Left lobe of liver (tissue), 2 donors: ENCODE measurements at regions not wholly inside any gene's neighbourhood (a gene's known extent, or its start where the extent isn't known, plus 50 kb on each side); places are given as distances from the start of the nearest gene placed in this dataset.

Experiments
- ATAC-seq: fragments of 200-7000 bp; cut with Tn5 transposase; one replicate; pipeline ENCODE4 v1.9.1; 2020; ENCODE audit warnings: mild to moderate bottlenecking, moderate library complexity
- DNase-seq: peaks from one replicate; pipeline ENCODE4 v3.0.0-alpha.2; 2020; ENCODE audit warnings: low spot score
- donor health status: DM: no; HTN: no; CAD: no; lungs with moderate emphysema.
- donor health status: DM: no; HTN: yes; CAD: no.

DNA sequence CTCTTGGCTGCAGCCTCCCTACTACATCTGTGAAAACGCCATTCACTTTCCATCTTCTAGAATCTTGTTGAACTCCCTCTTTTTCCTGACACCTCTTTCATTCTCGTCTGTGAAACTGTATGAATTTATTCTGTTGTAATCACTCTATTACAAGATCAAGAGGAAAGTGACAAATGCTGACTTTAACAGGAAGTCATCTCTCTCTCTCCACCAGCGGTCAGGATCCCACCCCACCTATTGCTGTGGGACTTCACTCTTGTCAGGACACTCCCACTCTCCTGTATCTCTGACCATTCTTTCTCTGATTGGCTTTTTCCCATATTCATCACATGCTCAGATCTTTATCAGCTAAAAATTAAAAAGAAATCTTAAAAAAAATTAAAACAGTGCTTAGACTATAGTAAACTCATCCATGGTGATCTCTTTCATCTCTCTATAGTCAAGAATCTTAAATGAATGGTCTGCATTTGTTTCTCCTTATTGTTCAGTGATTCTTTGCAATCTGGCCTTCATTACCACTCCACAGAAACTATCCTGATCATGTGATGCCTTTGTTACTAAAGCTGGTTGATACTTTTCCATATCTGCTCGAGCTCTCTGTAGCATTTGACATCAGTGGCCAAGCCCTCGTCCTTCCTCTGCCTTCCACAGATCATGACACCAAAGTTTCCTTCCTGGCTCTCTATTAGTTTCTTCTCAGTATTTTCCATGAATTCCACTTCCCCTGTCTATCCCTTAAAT lies 113.6 kb downstream of the UCHL5 start:
- DNase-seq = no peak
- no peak for ATAC-seq

- no peak for ATAC-seq
- DNase-seq = no peak
Observed at GRCh38 chr1:192949783-192950182, 109.4 kb downstream of the UCHL5 start.

DNA sequence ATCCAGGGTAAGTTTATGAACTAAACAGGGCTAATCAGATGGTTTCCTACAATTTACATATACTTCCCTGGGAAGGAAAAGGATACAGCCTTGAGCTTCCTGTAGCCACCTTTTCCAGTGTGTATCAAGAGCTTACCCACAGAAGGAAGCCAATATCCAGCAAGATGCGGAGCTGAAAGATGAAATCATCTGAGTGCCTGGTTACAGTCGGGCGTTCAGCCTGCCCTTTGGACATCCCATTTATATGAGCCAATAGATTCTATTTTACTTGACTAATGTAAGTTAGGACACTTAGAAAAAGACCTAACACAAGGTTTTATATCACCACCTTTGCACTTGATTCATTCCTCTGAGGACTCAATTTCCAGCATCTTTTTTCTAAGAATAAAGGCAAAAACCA lies 108.2 kb downstream of the UCHL5 start:
- DNase-seq = no peak
- no peak for ATAC-seq

DNA sequence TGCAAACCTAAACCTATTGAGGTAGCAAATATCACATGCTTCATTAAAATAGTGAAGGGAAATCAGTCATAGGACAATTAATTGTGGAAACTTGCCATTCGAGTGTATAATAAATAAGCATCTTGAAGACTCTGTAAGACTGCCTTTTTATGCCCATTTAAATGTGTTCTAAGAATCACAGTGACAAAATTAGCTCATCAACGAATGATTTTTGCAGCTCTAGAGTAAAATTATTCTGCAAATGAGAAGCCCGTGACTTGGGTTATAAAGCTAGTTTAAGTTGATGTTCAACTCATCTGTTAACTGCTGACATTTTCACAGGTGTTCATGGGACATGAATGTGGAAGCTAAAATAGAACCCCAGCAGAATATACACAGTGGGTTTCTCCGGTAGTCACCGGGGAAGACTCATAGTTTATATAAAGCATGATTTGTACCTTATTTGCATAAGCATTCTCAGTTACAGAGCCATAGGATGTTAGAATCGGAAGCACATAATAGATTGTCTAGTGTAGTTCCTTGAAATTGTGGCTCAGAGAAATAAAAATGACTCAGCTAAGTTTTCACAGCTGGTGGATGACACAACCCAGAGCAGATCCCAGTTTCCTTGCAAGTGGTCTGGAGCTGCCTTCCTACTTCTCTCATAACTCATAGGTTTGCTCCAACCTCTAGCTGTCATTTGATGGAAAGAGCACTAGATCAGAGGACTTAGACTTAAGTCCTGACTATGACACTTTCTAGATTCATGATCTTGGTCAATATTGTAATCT lies 107.3 kb downstream of the UCHL5 start:
- ATAC-seq = no peak
- no peak for DNase-seq

GRCh38 chr1:192952646-192953045 lies 106.5 kb downstream of the UCHL5 start:
- DNase-seq = no peak
- no peak for ATAC-seq

GRCh38 chr1:192954705-192955265 lies 104.4 kb downstream of the UCHL5 start:
- no peak for ATAC-seq

GRCh38 chr1:192958350-192958749 lies 100.8 kb downstream of the UCHL5 start:
- DNase-seq = no peak
- no peak for ATAC-seq

More at GRCh38 chr1:192954705-192955265, 104.4 kb downstream of the UCHL5 start:
- DNase-seq = no peak

DNA sequence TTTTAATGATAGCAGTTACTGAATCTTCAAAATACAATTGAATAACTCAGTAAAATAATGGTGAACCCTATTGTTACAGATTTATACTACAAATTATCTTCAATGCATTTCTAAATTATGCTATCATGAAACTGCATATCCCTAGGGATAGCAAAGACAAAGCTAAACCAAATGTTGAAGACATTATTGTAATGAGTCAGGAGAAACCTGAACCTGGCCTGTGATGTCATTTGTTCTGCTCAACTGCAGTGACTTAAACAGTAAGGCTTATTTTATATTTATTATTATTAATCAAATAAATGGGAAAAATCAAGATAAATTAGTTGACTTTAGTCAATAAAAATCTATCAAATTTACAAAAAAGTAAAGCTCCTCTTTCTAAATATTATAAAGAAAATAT lies 100.3 kb downstream of the UCHL5 start:
- DNase-seq = no peak
- no peak for ATAC-seq

DNA sequence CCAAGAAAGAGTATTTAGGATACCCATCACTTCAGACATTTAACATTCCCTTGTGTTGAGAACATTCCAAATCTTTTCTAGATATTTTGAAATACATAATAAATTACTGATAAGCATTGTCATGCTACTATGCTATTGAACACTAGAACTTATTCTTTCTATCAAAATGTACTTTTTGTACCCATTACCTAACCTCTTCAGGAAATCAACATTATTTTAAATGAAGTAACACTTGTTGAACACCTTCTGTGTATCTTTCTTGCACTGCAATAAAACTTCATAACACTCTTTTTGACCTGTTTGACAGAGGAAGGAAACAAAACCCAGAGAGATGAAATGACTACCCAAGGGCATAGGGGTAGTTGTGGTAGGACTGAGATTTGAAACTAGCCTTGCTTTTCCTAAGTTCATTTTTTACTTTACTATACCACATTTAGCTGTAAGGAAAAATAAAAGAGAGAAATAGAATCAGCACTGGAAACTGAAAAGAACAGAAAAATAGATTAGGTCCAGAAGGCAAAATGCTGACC lies 99.4 kb downstream of the UCHL5 start:
- no peak for ATAC-seq

More for the DNA sequence above, 99.4 kb downstream of the UCHL5 start:
- DNase-seq = no peak
